ENCODE measurements at regions not wholly inside any gene's neighbourhood (a gene's known extent, or its start where the extent isn't known, plus 50 kb on each side); places are given as distances from the start of the nearest gene placed in this dataset.

- no peaks in the 10 kb centered on the region for H3K27me3 Mint-ChIP-seq
- no peaks in the 10 kb centered on the region for H3K36me3 Mint-ChIP-seq (ENCODE audit: insufficient read depth)
- DNase-seq (ENCODE audit: low spot score, unreplicated experiment) = no peak
- no peak for TF ChIP-seq CTCF (IDR thresholded peaks at IDR 0.05; ENCODE audit: unreplicated experiment)
- no peaks in the 10 kb centered on the region for H3K9me3 Mint-ChIP-seq (ENCODE audit: low read depth)
- H3K4me3 Mint-ChIP-seq (ENCODE audit: low read depth) = no peak overlapping the region
- H3K4me1 Mint-ChIP-seq (ENCODE audit: low read depth) = no peaks in the 10 kb centered on the region
- no peak overlapping the region for H3K27ac Mint-ChIP-seq
Measured at GRCh38 chr2:187105218-187105617, 256.2 kb upstream of the ZSWIM2 start.

- no peak for TF ChIP-seq CTCF (IDR thresholded peaks at IDR 0.05; ENCODE audit: unreplicated experiment)
- no peak for DNase-seq (ENCODE audit: low spot score, unreplicated experiment)
- H3K36me3 Mint-ChIP-seq (ENCODE audit: insufficient read depth) = no peaks in the 10 kb centered on the region
- H3K27me3 Mint-ChIP-seq = no peaks in the 10 kb centered on the region
- no peaks in the 10 kb centered on the region for H3K9me3 Mint-ChIP-seq (ENCODE audit: low read depth)
- H3K27ac Mint-ChIP-seq = no peak overlapping the region
- H3K4me1 Mint-ChIP-seq (ENCODE audit: low read depth) = peaks cover under 1% of the 10 kb centered on the region
- H3K4me3 Mint-ChIP-seq (ENCODE audit: low read depth) = no peak overlapping the region
Measured at GRCh38 chr2:187102381-187102780, 253.4 kb upstream of the ZSWIM2 start.

- Mint-ChIP-seq H3K36me3 (ENCODE audit: insufficient read depth) (no peaks in the 10 kb centered on the region), H3K4me1 (ENCODE audit: low read depth) (peaks cover 2% of the 10 kb centered on the region), H3K9me3 (ENCODE audit: low read depth) (no peaks in the 10 kb centered on the region), H3K27ac (no peak overlapping the region), H3K4me3 (ENCODE audit: low read depth) (no peak overlapping the region), H3K27me3 (no peaks in the 10 kb centered on the region)
- TF ChIP-seq CTCF (IDR thresholded peaks at IDR 0.05; ENCODE audit: unreplicated experiment) = no peak
- DNase-seq (ENCODE audit: low spot score, unreplicated experiment) = no peak
Measured at GRCh38 chr2:187098154-187098553, 249.2 kb upstream of the ZSWIM2 start.

GRCh38 chr2:187093771-187094412 lies 244.9 kb upstream of the ZSWIM2 start:
- no peak for DNase-seq (ENCODE audit: low spot score, unreplicated experiment)
- no peaks in the 10 kb centered on the region for H3K36me3 Mint-ChIP-seq (ENCODE audit: insufficient read depth)
- no peak overlapping the region for H3K4me3 Mint-ChIP-seq (ENCODE audit: low read depth)
- no peak overlapping the region for H3K27ac Mint-ChIP-seq
- no peak for TF ChIP-seq CTCF (IDR thresholded peaks at IDR 0.05; ENCODE audit: unreplicated experiment)
- peaks cover 4% of the 10 kb centered on the region for H3K9me3 Mint-ChIP-seq (ENCODE audit: low read depth)
- H3K27me3 Mint-ChIP-seq = no peaks in the 10 kb centered on the region
- peaks cover 2% of the 10 kb centered on the region for H3K4me1 Mint-ChIP-seq (ENCODE audit: low read depth)

- Mint-ChIP-seq H3K36me3 (ENCODE audit: insufficient read depth) (no peaks in the 10 kb centered on the region), H3K27ac (no peak overlapping the region), H3K9me3 (ENCODE audit: low read depth) (peaks cover 4% of the 10 kb centered on the region), H3K4me1 (ENCODE audit: low read depth) (no peaks in the 10 kb centered on the region), H3K27me3 (no peaks in the 10 kb centered on the region), H3K4me3 (ENCODE audit: low read depth) (no peak overlapping the region)
- TF ChIP-seq CTCF (IDR thresholded peaks at IDR 0.05; ENCODE audit: unreplicated experiment) = no peak
- no peak for DNase-seq (ENCODE audit: low spot score, unreplicated experiment)
Measured at GRCh38 chr2:187091664-187092063, 242.7 kb upstream of the ZSWIM2 start.
